SHP77 treated with DMSO at 0.1 percent for 48 hours (cell line): ENCODE measurements at regions not wholly inside any gene's neighbourhood (a gene's known extent, or its start where the extent isn't known, plus 50 kb on each side); places are given as distances from the start of the nearest gene placed in this dataset.

Source experiments
- DNase-seq: peaks from one replicate; lab custom pipeline; 2025; lab: John Stamatoyannopoulos, UW

GRCh38 chr3:59446775-59447465 lies 397.1 kb upstream of the CFAP20DC start:
- DNase-seq, result no peak

- no peak for DNase-seq
Measured at GRCh38 chr3:59444676-59445075, 394.9 kb upstream of the CFAP20DC start.

DNA sequence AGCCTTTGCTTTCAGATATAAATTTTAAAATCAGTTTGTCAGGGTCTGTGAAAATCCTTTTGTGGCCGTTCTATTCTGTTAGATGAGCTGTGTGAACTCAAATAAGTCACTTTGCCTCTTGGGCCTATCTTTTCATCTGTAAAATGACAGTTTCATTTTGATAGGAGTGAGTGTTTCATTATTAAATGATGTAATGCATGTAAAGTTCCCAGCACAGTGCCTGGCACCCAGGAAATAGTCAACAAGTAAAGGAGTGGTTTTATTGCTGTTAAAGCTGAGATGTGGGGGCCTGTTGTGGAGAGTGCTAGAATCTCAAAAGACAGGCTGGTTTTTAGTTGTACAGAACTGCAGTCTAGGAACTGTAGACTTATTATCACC lies 394.5 kb upstream of the CFAP20DC start:
- DNase-seq, result no peak

DNA sequence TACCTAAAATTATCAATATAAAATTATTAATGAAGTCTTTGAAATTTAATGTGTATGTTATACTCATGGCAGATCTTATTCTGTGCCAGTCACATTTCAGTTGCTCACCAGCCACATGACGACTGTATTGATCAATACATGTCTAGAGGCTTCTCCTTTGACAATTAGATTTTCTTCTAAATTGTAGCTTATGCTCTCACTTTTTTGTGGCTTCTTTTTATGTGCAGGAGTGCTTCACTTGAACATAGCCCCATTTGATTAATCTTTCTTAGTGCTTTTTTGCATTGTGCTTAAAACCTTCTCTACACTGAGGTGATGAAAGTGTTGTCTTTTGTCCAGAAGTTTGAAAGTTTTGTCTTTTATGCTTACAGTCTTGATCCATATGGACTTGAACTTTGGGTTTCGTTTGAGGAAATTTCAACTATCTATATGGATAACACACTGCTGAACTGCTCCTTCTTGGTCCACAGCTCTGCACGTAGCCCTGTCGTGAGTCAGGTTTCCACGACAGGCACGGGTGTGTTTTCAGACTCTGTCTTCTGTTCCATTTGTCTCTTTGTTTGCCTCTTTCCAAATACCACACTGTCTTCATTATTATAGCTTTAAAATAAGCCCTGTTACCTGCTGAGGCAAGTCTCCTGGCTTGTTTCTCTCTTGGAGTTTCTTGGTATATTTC lies 393.9 kb upstream of the CFAP20DC start:
- DNase-seq, result no peak

GRCh38 chr3:59442046-59442445 lies 392.2 kb upstream of the CFAP20DC start:
- DNase-seq, result no peak

- DNase-seq, result no peak
Measured at GRCh38 chr3:59440285-59441028, 390.6 kb upstream of the CFAP20DC start.

- DNase-seq, result no peak
Measured at GRCh38 chr3:59438492-59438891, 388.7 kb upstream of the CFAP20DC start.

DNA sequence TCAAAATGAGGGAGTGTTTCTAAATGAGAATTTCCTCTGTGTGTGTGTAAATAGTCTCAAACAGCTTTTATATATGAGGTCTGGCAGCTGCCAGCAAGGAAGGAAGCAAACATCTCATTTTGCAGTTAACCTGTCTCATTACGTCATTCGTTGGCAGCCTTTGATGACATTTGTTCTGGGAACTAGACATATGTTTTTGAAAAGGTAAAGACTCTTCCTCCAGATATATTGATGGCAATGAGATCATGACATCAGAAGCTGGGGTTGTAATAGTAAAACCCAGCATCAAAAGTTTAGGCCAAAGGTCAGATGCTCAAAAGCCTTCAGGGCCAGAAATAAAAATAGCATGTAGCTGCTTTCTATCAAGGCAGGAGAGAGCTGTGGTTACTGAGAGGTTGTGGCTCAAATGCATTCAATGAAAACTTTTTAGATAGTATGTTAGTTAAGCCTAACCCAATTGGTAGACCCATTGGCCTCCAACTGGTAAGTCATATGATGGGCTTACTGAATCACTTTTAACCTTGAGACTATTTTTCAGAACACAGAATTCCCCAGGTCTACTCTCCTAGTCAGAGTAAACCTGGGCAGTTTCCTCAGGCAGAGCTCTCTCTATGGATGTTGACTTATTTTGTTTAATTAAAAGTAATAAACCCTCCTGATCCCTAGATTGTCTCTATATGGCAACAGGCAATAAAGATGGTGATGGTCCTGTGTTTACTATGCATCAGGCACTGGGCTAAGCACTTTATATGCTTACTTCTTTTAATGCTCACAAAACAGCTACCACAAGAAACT lies 386.5 kb upstream of the CFAP20DC start:
- peak; percentile 58 for DNase-seq

DNA sequence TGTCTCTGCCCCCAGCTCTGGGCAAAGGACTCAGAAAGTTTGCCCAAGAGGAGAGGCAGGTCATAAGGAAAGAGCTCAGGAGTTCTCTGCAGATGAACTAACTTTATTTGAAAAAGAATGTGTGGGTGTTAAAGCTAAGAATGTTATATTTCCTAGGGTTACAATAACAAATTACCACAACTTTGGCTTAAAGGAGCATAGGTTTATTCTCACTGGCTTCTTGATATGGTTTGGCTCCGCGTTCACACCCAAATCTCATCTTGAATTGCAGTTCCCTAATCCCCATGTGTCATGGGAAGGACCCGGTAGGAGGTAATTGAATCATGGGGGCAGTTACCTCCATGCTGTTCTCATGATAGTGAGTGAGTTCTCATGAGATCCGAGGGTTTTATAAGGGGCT lies 383.7 kb upstream of the CFAP20DC start:
- no peak for DNase-seq

DNA sequence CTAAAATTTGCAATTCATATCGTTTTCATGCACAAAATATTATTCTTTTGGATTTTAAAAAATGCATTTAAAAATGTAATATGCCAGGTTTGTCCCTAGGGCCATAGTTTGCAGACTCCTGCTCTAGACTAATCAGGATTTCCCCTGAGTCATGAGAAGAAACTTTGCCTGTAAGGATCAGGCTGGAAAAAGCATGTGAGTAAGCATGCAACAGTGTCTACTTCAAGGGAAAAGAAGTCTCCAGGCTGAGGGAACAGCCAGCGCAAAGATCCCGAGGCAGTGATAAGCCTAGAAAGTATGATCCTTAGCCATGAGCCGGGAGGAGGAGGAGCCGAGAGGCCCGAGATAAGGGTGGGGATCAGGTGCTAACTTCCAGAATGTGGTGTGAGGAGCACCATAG lies 382.8 kb upstream of the CFAP20DC start:
- no peak for DNase-seq

DNA sequence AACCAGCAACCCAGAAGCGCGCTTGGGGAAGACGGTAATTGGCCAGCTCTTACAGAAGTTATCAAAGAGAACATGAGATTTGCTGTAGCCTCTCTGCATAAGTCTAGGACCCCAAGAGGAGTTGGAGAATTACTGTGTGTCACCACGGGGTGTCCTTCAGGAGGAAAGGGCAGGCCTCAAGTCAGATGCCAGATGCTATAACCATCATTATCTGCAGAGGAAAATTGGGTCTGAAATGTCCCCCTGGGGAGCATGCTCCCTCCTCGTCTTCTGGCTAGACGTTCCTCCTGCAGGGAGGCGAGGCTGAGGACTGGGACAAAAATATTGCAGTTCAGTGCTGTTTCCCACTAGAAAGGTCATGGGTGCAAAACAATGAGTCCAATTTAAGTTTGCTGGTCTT lies 380.5 kb upstream of the CFAP20DC start:
- no peak for DNase-seq

DNA sequence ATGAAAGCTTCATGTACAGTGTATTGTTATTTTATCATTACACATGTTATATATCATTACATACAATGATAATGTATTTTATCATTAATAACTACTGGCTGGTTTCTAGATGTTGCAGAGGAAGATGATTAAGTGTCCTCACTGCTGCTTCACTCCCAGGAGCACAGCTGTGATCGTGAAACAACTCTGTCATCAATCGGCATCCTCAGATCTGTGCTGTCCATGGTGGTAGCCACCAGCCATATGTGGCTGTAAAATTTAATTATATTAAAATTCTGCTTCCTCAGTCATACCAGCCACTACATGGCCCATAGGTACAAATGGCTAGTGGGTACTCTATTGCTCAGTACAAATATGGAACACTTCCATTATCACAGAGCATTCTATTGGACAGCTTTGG lies 379.4 kb upstream of the CFAP20DC start:
- no peak for DNase-seq

DNA sequence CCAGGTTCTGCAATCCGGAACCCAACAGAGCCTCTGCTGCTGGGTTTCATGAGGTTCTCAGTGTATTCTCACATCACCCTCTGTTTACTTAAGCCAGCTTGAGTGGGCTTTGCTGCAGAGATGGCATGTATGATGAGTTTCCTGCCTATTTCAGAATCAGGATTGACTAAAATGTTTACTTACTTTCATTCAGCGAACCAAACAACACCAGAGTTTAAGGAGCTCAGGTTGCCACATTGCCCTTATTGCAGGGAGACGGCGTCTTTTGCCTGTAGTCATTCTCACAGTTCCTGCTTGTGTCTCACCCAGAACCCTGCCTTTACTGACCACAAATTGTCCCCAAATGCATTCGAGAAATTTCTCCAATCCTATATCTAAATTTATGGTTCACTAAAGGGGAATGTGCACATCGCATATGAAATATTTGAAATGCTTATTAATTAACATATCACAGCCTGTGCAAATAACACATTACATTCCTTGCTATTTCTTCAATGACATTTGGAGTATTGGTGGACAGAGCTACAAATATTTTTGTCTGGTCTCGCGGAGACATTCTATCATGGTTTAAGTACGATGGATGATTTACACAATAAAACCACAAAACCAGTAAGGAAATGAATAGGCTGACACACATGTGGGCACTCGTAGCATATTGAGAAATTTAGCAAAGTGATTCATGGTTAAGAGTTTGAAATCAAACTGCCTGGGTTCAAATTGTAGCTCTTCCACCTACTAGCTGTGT lies 377.2 kb upstream of the CFAP20DC start:
- DNase-seq, result no peak

DNA sequence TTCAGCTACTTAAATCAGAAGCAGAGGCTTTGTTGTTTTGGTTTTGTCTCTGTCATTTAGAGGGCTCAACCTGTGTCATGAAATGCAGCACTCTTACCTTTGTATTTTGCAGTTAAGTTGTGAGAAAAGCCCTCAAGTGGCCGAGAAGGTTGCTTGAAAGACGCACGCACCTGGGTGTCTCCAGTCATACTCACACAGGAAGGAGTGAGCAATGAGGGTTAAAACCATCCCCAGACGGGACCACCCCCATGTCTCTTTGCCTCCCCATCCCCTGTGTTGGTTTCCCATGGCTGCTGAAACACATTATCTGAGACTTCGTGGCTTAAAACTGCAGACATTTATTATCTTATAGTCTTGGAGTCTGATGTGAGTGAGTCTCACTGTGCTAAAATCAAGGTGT lies 376.1 kb upstream of the CFAP20DC start:
- DNase-seq, result no peak

DNA sequence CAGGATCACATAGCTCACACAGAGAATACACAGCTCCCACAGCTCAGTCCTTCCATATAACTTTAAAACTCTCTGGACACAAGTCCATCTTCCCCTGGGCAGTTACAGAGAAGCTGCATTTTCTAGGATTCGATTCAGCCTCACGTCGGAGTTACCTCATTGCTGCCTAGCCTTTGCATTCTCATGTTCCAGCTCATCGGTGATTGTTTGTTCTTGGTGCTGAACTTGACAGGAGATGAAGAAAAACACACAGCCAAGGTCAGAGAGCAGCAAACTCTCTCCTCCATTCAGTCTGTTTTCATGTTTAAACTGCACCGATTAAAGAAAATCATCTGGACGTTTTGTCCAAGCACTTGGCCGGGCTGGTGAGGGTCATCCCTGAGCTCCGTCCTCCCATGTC lies 375.5 kb upstream of the CFAP20DC start:
- DNase-seq, result no peak

DNA sequence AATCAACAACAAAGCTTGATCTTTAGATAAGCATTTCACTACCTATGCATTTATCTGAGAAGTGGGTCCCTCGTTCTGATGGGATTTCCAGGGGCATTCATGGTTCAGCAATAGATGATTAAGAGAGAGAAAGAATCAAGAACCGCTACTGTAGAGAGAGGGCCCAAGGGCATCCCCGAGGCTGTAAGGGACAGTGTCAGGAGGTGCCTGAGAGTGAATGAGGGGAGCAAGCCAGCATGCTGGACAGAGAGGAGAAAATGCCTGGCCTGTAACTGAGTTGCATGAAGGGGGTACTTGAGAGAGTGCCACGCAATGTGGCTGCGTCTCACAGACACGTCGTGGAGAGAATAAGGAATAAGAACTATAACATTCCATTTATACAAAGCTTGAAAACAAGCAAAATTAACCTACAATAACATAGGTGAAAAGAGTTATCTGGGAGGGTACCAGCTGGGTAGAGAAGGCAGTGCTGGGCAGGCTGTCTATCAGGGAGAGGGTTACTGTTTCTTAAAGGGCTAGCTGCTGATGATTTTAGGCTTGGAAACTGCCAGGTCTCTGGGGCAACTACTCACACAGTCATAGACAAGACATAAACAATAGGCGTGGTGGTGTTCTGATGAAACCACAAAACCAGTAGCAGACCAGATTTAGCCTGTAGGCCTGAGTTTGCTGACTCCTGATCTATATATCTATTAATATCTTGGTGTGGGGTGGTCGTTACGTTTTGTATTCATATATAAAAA lies 374.6 kb upstream of the CFAP20DC start:
- DNase-seq, result no peak

GRCh38 chr3:59423707-59424106 lies 373.9 kb upstream of the CFAP20DC start:
- DNase-seq, result no peak

DNA sequence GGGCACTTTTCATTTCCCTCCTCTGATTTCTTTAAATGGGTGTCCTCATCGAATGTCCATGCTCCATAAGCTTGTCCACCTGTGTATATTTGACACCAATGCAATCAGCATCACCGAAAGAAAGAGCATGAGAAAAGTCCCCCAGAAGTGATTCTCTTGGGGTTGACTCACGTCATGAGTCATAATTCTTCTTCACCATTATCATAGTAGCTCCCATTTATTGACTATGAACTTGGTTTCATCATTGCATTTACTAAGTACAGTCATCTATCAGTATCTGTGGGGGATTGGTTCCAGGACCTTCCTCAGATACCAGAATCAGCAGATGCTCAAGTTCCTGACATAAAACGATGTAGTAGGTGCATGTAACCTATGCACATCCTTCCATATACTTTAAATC lies 372.5 kb upstream of the CFAP20DC start:
- DNase-seq, result no peak

DNA sequence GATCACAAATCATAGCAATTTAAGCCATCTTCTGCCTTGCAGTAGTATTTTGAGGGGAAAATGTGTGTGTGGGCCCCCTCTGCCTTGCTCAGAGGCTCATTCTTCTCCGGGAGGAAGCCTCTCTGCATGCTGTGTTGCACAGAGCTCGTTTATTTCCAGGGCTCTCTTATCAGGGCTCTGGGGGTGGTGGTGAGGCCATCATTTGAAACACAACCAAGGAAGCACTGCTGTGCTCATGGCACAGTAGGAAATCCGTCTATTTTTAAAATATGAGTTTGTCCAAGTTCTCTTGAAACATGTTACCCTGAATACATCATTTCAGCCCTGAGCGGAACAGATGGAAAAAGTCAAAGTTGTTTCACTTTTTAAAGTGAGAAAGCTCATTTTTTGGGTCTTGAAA lies 369.0 kb upstream of the CFAP20DC start:
- no peak for DNase-seq

DNA sequence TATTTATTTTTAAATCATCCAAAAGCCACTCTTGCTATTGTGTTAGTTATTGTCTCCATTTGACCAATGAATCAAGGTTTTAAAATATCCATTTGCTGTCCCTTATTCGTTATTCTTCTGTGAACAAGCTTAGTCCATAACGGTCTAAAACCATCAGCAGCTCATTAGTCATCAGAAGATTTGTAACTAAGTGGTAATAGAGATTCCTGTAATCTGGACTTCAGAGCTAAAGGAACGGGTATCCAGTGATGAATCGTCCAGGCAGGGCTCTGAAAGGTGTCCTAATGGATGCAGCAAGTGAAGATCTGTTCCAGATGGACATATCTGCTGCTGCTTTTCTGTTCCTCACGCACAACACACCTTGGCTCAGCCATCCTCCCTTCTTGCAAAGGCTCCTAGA lies 362.7 kb upstream of the CFAP20DC start:
- DNase-seq, result no peak

GRCh38 chr3:59411694-59412093 lies 361.9 kb upstream of the CFAP20DC start:
- no peak for DNase-seq
